ENCODE measurements at regions not wholly inside any gene's neighbourhood (a gene's known extent, or its start where the extent isn't known, plus 50 kb on each side); places are given as distances from the start of the nearest gene placed in this dataset.
"Not testable (repeated sequence)": the region's sequence is repeated elsewhere in the genome, so short reads cannot be mapped to it uniquely, and the experiment has no call there.

GRCh38 chr7:19369806-19370205, 224.6 kb upstream of the FERD3L start:
- no peak for DNase-seq

GRCh38 chr7:19369182-19369581, 224.0 kb upstream of the FERD3L start:
- no peak for DNase-seq

- no peak for DNase-seq
These were observed 223.3 kb upstream of the FERD3L start for GRCh38 chr7:19368491-19368925.

- no peak for DNase-seq
These were observed 219.7 kb upstream of the FERD3L start for GRCh38 chr7:19364950-19365349.

GRCh38 chr7:19362099-19362498, 216.9 kb upstream of the FERD3L start:
- no peak for DNase-seq

- no peak for DNase-seq
These were observed 208.0 kb upstream of the FERD3L start for GRCh38 chr7:19353180-19353579.

GRCh38 chr7:19352305-19352695, 207.1 kb upstream of the FERD3L start:
- no peak for DNase-seq

- DNase-seq: no peak
These were observed 206.4 kb upstream of the FERD3L start for GRCh38 chr7:19351341-19352304.

GRCh38 chr7:19339512-19339911, 194.3 kb upstream of the FERD3L start:
- no peak for DNase-seq

- not testable (repeated sequence) for DNase-seq
These were observed 193.3 kb upstream of the FERD3L start for GRCh38 chr7:19338512-19338911.

- no peak for DNase-seq
These were observed 191.7 kb upstream of the FERD3L start for GRCh38 chr7:19336836-19337383.

GRCh38 chr7:19333706-19334105, 188.5 kb upstream of the FERD3L start:
- DNase-seq: no peak

GRCh38 chr7:19327018-19327417, 181.8 kb upstream of the FERD3L start:
- DNase-seq: no peak

- DNase-seq: no peak
These were observed 176.8 kb upstream of the FERD3L start for GRCh38 chr7:19322002-19322401.

GRCh38 chr7:19318287-19318686, 173.1 kb upstream of the FERD3L start:
- no peak for DNase-seq

- DNase-seq: no peak
These were observed 172.2 kb upstream of the FERD3L start for GRCh38 chr7:19317461-19317860.

- DNase-seq: no peak
These were observed 167.2 kb upstream of the FERD3L start for GRCh38 chr7:19312416-19312815.

- DNase-seq: no peak
These were observed 162.3 kb upstream of the FERD3L start for GRCh38 chr7:19307554-19307953.

- no peak for DNase-seq
These were observed 160.5 kb upstream of the FERD3L start for GRCh38 chr7:19305698-19306097.

- DNase-seq: no peak
These were observed 158.9 kb upstream of the FERD3L start for GRCh38 chr7:19304086-19304485.

- no peak for DNase-seq
These were observed 157.5 kb upstream of the FERD3L start for GRCh38 chr7:19302731-19303130.

GRCh38 chr7:19296617-19297016, 151.4 kb upstream of the FERD3L start:
- no peak for DNase-seq

- no peak for DNase-seq
These were observed 150.2 kb upstream of the FERD3L start for GRCh38 chr7:19295376-19295775.

- DNase-seq: no peak
These were observed 149.4 kb upstream of the FERD3L start for GRCh38 chr7:19294619-19295018.

Data from NCI-H2029 treated with DMSO at 0.1 percent for 48 hours (cell line).